A549 (cell line): ENCODE measurements at regions not wholly inside any gene's neighbourhood (a gene's known extent, or its start where the extent isn't known, plus 50 kb on each side); places are given as distances from the start of the nearest gene placed in this dataset.

Experiments
- ATAC-seq, 2 experiments: fragments of 200-7000 bp in 1 of 2; fragments of >200 bp in 1 of 2; cut with Nextera tagmentation in 1 of 2; cut with Tn5 transposase in 1 of 2; 3 replicates each; pipeline versions ENCODE4 v1.8.0 to v1.9.1; 2018 to 2020; ENCODE audit warnings: mild to moderate bottlenecking in 1 of 2, moderate library complexity in 1 of 2
- CTCF ChIA-PET: fragments of 300-600 bp; sonication (Branson Sonifier 250); formaldehyde crosslinking; extraction: SDS; loops from one replicate; lab custom pipeline; 2021; ENCODE audit warnings: antibody characterized with exemption, inconsistent platforms; lab: Yijun Ruan, JAX
- POLR2A ChIA-PET: fragments of 350-600 bp; formaldehyde crosslinking; extraction: SDS; loops from one replicate; lab custom pipeline; 2021; ENCODE audit warnings: antibody characterized with exemption, inconsistent platforms; lab: Yijun Ruan, JAX
- DNase-seq, 2 experiments: peaks; one replicate each; pipeline versions ENCODE4 v3.0.0 to v3.0.0-alpha.2; 2011 to 2016; ENCODE audit warnings: low read depth in 1 of 2, low spot score in 1 of 2
- FAIRE-seq: peaks from 2 replicates; lab custom pipeline; 2011; peaks lifted over from hg19 to GRCh38; lab: Jason Lieb, UNC
- H3K27ac ChIP-seq, 2 experiments: fragments of >200 bp; sonication (Bioruptor Twin); formaldehyde crosslinking; 3 replicates each; pipeline ENCODE4 v1.5.1; 2016 to 2017
- H3K4me1 ChIP-seq: fragments of >200 bp; sonication (Bioruptor Twin); formaldehyde crosslinking; 3 replicates; pipeline ENCODE4 v1.6.1; 2016
- H3K4me2 ChIP-seq: fragments of >200 bp; sonication (Bioruptor Twin); formaldehyde crosslinking; 3 replicates; pipeline ENCODE4 v1.6.1; 2016
- H3K4me3 ChIP-seq: fragments of >200 bp; sonication (Bioruptor Twin); formaldehyde crosslinking; 3 replicates; pipeline ENCODE4 v1.5.1; 2016
- H3K9me3 ChIP-seq: fragments of >200 bp; sonication (Bioruptor Twin); formaldehyde crosslinking; 3 replicates; pipeline ENCODE4 v1.6.1; 2016
- ATOH8 ChIP-seq: fragments of 250-450 bp; sonication (Bioruptor Pico); IDR thresholded peaks from 2 replicates; pipeline ENCODE4 v1.5.0; 2020; ENCODE audit warnings: low read depth, mild to moderate bottlenecking, moderate library complexity
- CBX8 ChIP-seq: fragments of 200-600 bp; sonication (generic); IDR thresholded peaks from 2 replicates; pipeline ENCODE4 v1.6.1; 2016
- CHD2 ChIP-seq: fragments of 150-350 bp; IDR thresholded peaks from 2 replicates; pipeline ENCODE4 v1.6.1; 2014; ENCODE audit warnings: low read length; ENCODE audit not compliant: partially characterized antibody
- E2F6 ChIP-seq: IDR thresholded peaks from 2 replicates; pipeline ENCODE4 v1.6.1; 2012; ENCODE audit warnings: low read depth, borderline replicate concordance
- EHF ChIP-seq: fragments of 250-450 bp; sonication (Bioruptor Pico); IDR thresholded peaks from 2 replicates; pipeline ENCODE4 v1.5.0; 2020; ENCODE audit warnings: mild to moderate bottlenecking
- ELK1 ChIP-seq: fragments of 150-350 bp; IDR thresholded peaks from 2 replicates; pipeline ENCODE4 v1.6.1; 2014; ENCODE audit warnings: low read depth, mild to moderate bottlenecking, low read length
- EP300 ChIP-seq, 2 experiments: fragments of >200 bp; sonication (Bioruptor Twin); formaldehyde crosslinking; IDR thresholded peaks; 2 replicates in 1 of 2; 3 replicates in 1 of 2; pipeline ENCODE4 v1.6.1; 2016 to 2017
- ESRRA ChIP-seq: fragments of 150-350 bp; IDR thresholded peaks from 2 replicates; pipeline ENCODE4 v1.6.1; 2014; ENCODE audit warnings: mild to moderate bottlenecking, low read length, borderline replicate concordance
- FOSL2 ChIP-seq, 2 experiments: fragments of 450-650 bp in 1 of 2; fragments of >200 bp in 1 of 2; sonication (Bioruptor Twin) in 1 of 2; formaldehyde crosslinking; IDR thresholded peaks; 2 replicates each; pipeline versions ENCODE4 v1.5.0 to v1.6.1; 2016 to 2020; ENCODE audit warnings: mild to moderate bottlenecking in 1 of 2, moderate library complexity in 1 of 2
- HEYL ChIP-seq: fragments of 250-450 bp; sonication (Bioruptor Pico); IDR thresholded peaks from 2 replicates; pipeline ENCODE4 v1.8.0; 2021; ENCODE audit warnings: mild to moderate bottlenecking, moderate library complexity
- HMGXB4 ChIP-seq: fragments of 250-450 bp; sonication (Bioruptor Pico); IDR thresholded peaks from 2 replicates; pipeline ENCODE4 v1.5.0; 2021; ENCODE audit warnings: mild to moderate bottlenecking, moderate library complexity, borderline replicate concordance
- HOXB5 ChIP-seq: fragments of 250-450 bp; sonication (Bioruptor Pico); IDR thresholded peaks from 2 replicates; pipeline ENCODE4 v1.5.0; 2020; ENCODE audit warnings: mild to moderate bottlenecking, moderate library complexity
- JUN ChIP-seq, 2 experiments: fragments of >200 bp; sonication (Bioruptor Twin); formaldehyde crosslinking; IDR thresholded peaks; 2 replicates in 1 of 2; 3 replicates in 1 of 2; pipeline ENCODE4 v1.6.1; 2016 to 2017
- JUNB ChIP-seq: fragments of >200 bp; sonication (Bioruptor Twin); formaldehyde crosslinking; IDR thresholded peaks from 2 replicates; pipeline ENCODE4 v1.6.1; 2016
- KDM1A ChIP-seq: fragments of 200-600 bp; sonication (generic); IDR thresholded peaks from 2 replicates; pipeline ENCODE4 v1.6.1; 2016; ENCODE audit warnings: low read depth, mild to moderate bottlenecking
- MAX ChIP-seq: IDR thresholded peaks from 2 replicates; pipeline ENCODE4 v1.6.1; 2012
- NPAS2 ChIP-seq: fragments of 250-450 bp; sonication (Bioruptor Pico); IDR thresholded peaks from 2 replicates; pipeline ENCODE4 v1.8.0; 2022; ENCODE audit warnings: mild to moderate bottlenecking, moderate library complexity, borderline replicate concordance
- PHF8 ChIP-seq: fragments of 200-600 bp; sonication (generic); IDR thresholded peaks from 2 replicates; pipeline ENCODE4 v1.6.1; 2016; ENCODE audit warnings: low read depth, mild to moderate bottlenecking, antibody characterized with exemption, moderate library complexity, borderline replicate concordance
- POLR2AphosphoS2 ChIP-seq: conservative IDR thresholded peaks from 2 replicates; pipeline ENCODE4 v1.6.1; 2012; ENCODE audit warnings: low read length, improper control_type of control experiment, inconsistent platforms
- RARB ChIP-seq: fragments of 250-450 bp; sonication (Bioruptor Pico); IDR thresholded peaks from 2 replicates; pipeline ENCODE4 v1.8.0; 2021; ENCODE audit warnings: mild to moderate bottlenecking, moderate library complexity
- RCOR1 ChIP-seq: fragments of 150-350 bp; IDR thresholded peaks from 2 replicates; pipeline ENCODE4 v1.6.1; 2014; ENCODE audit warnings: antibody characterized with exemption, low read length, low read depth
- RNF2 ChIP-seq: fragments of 200-600 bp; sonication (generic); IDR thresholded peaks from 2 replicates; pipeline ENCODE4 v1.6.1; 2016; ENCODE audit warnings: low read depth, mild to moderate bottlenecking, antibody characterized with exemption, moderate library complexity, borderline replicate concordance
- SREBF2 ChIP-seq: fragments of 450-650 bp; IDR thresholded peaks from 2 replicates; pipeline ENCODE4 v1.6.1; 2014; ENCODE audit warnings: mild to moderate bottlenecking, moderate library complexity
- TFCP2L1 ChIP-seq: fragments of 250-450 bp; sonication (Bioruptor Pico); IDR thresholded peaks from 2 replicates; pipeline ENCODE4 v1.5.0; 2021; ENCODE audit warnings: mild to moderate bottlenecking
- TP53 ChIP-seq: fragments of 250-450 bp; sonication (Bioruptor Pico); IDR thresholded peaks from 2 replicates; pipeline ENCODE4 v1.5.0; 2021; ENCODE audit warnings: mild to moderate bottlenecking, moderate library complexity
- USF2 ChIP-seq: fragments of 450-650 bp; IDR thresholded peaks from 2 replicates; pipeline ENCODE4 v1.6.1; 2014; ENCODE audit warnings: antibody characterized with exemption
- ZC3H11A ChIP-seq: fragments of 450-650 bp; IDR thresholded peaks from 2 replicates; pipeline ENCODE4 v1.6.1; 2014; ENCODE audit warnings: antibody characterized with exemption, mild to moderate bottlenecking
- ZFP36 ChIP-seq: fragments of 450-650 bp; IDR thresholded peaks from 2 replicates; pipeline ENCODE4 v1.6.1; 2014; ENCODE audit warnings: borderline replicate concordance; ENCODE audit not compliant: partially characterized antibody
- ZNF302 ChIP-seq: fragments of 250-450 bp; sonication (Bioruptor Pico); IDR thresholded peaks from 2 replicates; pipeline ENCODE4 v1.9.0; 2021; ENCODE audit warnings: inconsistent platforms, mild to moderate bottlenecking, moderate library complexity
- WGBS: methylation state at CpG from one replicate; pipeline ENCODE4 v1.1.6; 2017; ENCODE audit errors: missing lambda C conversion rate; 5-methylcytosine and 5-hydroxymethylcytosine counted together

- Histone ChIP-seq H3K4me3 (no peak overlapping the region), H3K4me2 (no peak overlapping the region), H3K9me3 (no peaks in the 10 kb centered on the region), H3K27ac (no peak overlapping the region), H3K4me1 (0 out of 3 replicates have a peak, but pooled peaks cover 7% of the 10 kb centered on the region)
- FAIRE-seq (no peak), ATAC-seq (no peak), DNase-seq (no peak)
- ChIA-PET POLR2A (no interaction called here), CTCF (interaction anchor here (2.8 kb wide), 1 partner anchor 1455 kb away, joined by 7 read pairs; no protein-coding TSS in a partner anchor)
- TF ChIP-seq RCOR1 (no peak), ATOH8 (CRISPR knock-in tag) (no peak), EP300 (IDR thresholded peaks at IDR 0.05) (no peak), CHD2 (no peak), RNF2 (no peak), HMGXB4 (CRISPR knock-in tag) (no peak), TP53 (CRISPR knock-in tag) (no peak), HEYL (CRISPR knock-in tag) (no peak), NPAS2 (no peak), HOXB5 (CRISPR knock-in tag) (no peak), ELK1 (no peak), PHF8 (no peak), FOSL2 (IDR thresholded peaks at IDR 0.05) (no peak), FOSL2 (CRISPR knock-in tag; IDR thresholded peaks at IDR 0.05) (no peak), JUNB (no peak)
- 10% methylated on average over 1 of the region's 1 CpG for WGBS
Observed at GRCh38 chr2:151053661-151053990, 208.0 kb downstream of the RBM43 start.

GRCh38 chr2:151052850-151053660 lies 208.6 kb downstream of the RBM43 start:
- ATAC-seq: no peak
- H3K4me1 ChIP-seq: 0 out of 3 replicates have a peak, but pooled peaks cover 7% of the 10 kb centered on the region
- ChIA-PET CTCF (interaction anchor here (0.6 to 2.8 kb wide), 6 partner anchors 9 to 1455 kb away, joined by 3 to 15 read pairs (median 3); no protein-coding TSS in a partner anchor), POLR2A (no interaction called here)
- no peak overlapping the region for H3K4me2 ChIP-seq
- WGBS: 0% methylated on average over 1 of the region's 1 CpG
- no peaks in the 10 kb centered on the region for H3K9me3 ChIP-seq
- no peak overlapping the region for H3K4me3 ChIP-seq
- no peak for DNase-seq
- no peak overlapping the region for H3K27ac ChIP-seq
- TF ChIP-seq KDM1A (no peak), NPAS2 (no peak), ESRRA (no peak), CBX8 (no peak), MAX (no peak), USF2 (no peak), JUN (IDR thresholded peaks at IDR 0.05) (no peak), POLR2AphosphoS2 (no peak), FOSL2 (IDR thresholded peaks at IDR 0.05) (no peak), FOSL2 (CRISPR knock-in tag; IDR thresholded peaks at IDR 0.05) (no peak), ZNF302 (CRISPR knock-in tag) (no peak), E2F6 (no peak), TP53 (CRISPR knock-in tag) (no peak), ZFP36 (no peak), ZC3H11A (no peak), TFCP2L1 (CRISPR knock-in tag) (no peak), ELK1 (no peak), SREBF2 (no peak), RARB (no peak), RCOR1 (no peak), EHF (no peak)
- FAIRE-seq: no peak
